Left kidney (tissue), 1 donor: ENCODE measurements at regions not wholly inside any gene's neighbourhood (a gene's known extent, or its start where the extent isn't known, plus 50 kb on each side); places are given as distances from the start of the nearest gene placed in this dataset.
"Not testable (repeated sequence)": the region's sequence is repeated elsewhere in the genome, so short reads cannot be mapped to it uniquely, and the experiment has no call there.

Experiments
- DNase-seq: peaks from one replicate; pipeline ENCODE4 v3.0.0-alpha.2; 2013

- DNase-seq = no peak
Observed at GRCh38 chr4:12172198-12172973, 743.7 kb upstream of the HS3ST1 start.

- DNase-seq = no peak
Observed at GRCh38 chr4:12170308-12170707, 741.6 kb upstream of the HS3ST1 start.

GRCh38 chr4:12165616-12166015, 736.9 kb upstream of the HS3ST1 start:
- DNase-seq = no peak

- DNase-seq = no peak
Observed at GRCh38 chr4:12146339-12146738, 717.6 kb upstream of the HS3ST1 start.

GRCh38 chr4:12145768-12146167, 717.1 kb upstream of the HS3ST1 start:
- DNase-seq = no peak

GRCh38 chr4:12145106-12145505, 716.4 kb upstream of the HS3ST1 start:
- DNase-seq = no peak

- DNase-seq = no peak
Observed at GRCh38 chr4:12144051-12144450, 715.4 kb upstream of the HS3ST1 start.

- no peak for DNase-seq
Observed at GRCh38 chr4:12140864-12141263, 712.2 kb upstream of the HS3ST1 start.

- DNase-seq = no peak
Observed at GRCh38 chr4:12139296-12139695, 710.6 kb upstream of the HS3ST1 start.

GRCh38 chr4:12138488-12138887, 709.8 kb upstream of the HS3ST1 start:
- DNase-seq = no peak

GRCh38 chr4:12137575-12137974, 708.9 kb upstream of the HS3ST1 start:
- DNase-seq = no peak

GRCh38 chr4:12126474-12126873, 697.8 kb upstream of the HS3ST1 start:
- DNase-seq = no peak

- no peak for DNase-seq
Observed at GRCh38 chr4:12124138-12124537, 695.4 kb upstream of the HS3ST1 start.

- DNase-seq = no peak
Observed at GRCh38 chr4:12123707-12124106, 695.0 kb upstream of the HS3ST1 start.

- DNase-seq = no peak
Observed at GRCh38 chr4:12122316-12122715, 693.6 kb upstream of the HS3ST1 start.

- DNase-seq = no peak
Observed at GRCh38 chr4:12120968-12121367, 692.3 kb upstream of the HS3ST1 start.

GRCh38 chr4:12118651-12119213, 690.0 kb upstream of the HS3ST1 start:
- DNase-seq = no peak

- DNase-seq = no peak
Observed at GRCh38 chr4:12116009-12116552, 687.4 kb upstream of the HS3ST1 start.

GRCh38 chr4:12110627-12111026, 681.9 kb upstream of the HS3ST1 start:
- DNase-seq = no peak

- not testable (repeated sequence) for DNase-seq
Observed at GRCh38 chr4:12109056-12109455, 680.4 kb upstream of the HS3ST1 start.

GRCh38 chr4:12105519-12105918, 676.8 kb upstream of the HS3ST1 start:
- DNase-seq = no peak

- not testable (repeated sequence) for DNase-seq
Observed at GRCh38 chr4:12089920-12090319, 661.2 kb upstream of the HS3ST1 start.

GRCh38 chr4:12084690-12085089, 656.0 kb upstream of the HS3ST1 start:
- no peak for DNase-seq

- DNase-seq = peak; percentile 51
Observed at GRCh38 chr4:12071316-12071715, 642.6 kb upstream of the HS3ST1 start.
